OCI-LY1 (cell line): ENCODE measurements at regions not wholly inside any gene's neighbourhood (a gene's known extent, or its start where the extent isn't known, plus 50 kb on each side); places are given as distances from the start of the nearest gene placed in this dataset.

Experiments used
- H2AFZ ChIP-seq: fragments of 200-600 bp; sonication (generic), shearing (Covaris generic); 2 replicates; pipeline ENCODE4 v1.6.0; 2014; ENCODE audit warnings: antibody characterized with exemption, mild to moderate bottlenecking, low read length
- H3F3A ChIP-seq: fragments of 200-600 bp; sonication (generic), shearing (Covaris generic); 2 replicates; pipeline ENCODE4 v1.6.0; 2014; ENCODE audit warnings: mild to moderate bottlenecking, antibody characterized with exemption, low read length, moderate library complexity; ENCODE audit not compliant: insufficient read depth
- H3K27ac ChIP-seq: fragments of 200-600 bp; sonication (generic); 2 replicates; pipeline ENCODE4 v1.5.1; 2014; ENCODE audit warnings: low read length, mixed run types, mild to moderate bottlenecking, low read depth; ENCODE audit not compliant: poor library complexity, severe bottlenecking
- H3K27me3 ChIP-seq: fragments of 200-600 bp; sonication (generic); 2 replicates; pipeline ENCODE4 v1.6.0; 2014; ENCODE audit warnings: antibody characterized with exemption, mild to moderate bottlenecking, low read length, moderate library complexity; ENCODE audit not compliant: insufficient read depth
- H3K36me3 ChIP-seq: fragments of 200-600 bp; sonication (generic); 2 replicates; pipeline ENCODE4 v1.6.1; 2014; ENCODE audit warnings: mild to moderate bottlenecking, antibody characterized with exemption, low read length, moderate library complexity, mixed read lengths; ENCODE audit not compliant: insufficient read depth
- H3K4me1 ChIP-seq: fragments of 200-600 bp; sonication (generic); 2 replicates; pipeline ENCODE4 v1.5.1; 2014; ENCODE audit warnings: mild to moderate bottlenecking, low read length, moderate library complexity; ENCODE audit not compliant: insufficient read depth, severe bottlenecking
- H3K4me2 ChIP-seq: fragments of 200-600 bp; sonication (generic), shearing (Covaris generic); 2 replicates; pipeline ENCODE4 v1.6.1; 2014; ENCODE audit warnings: low read length
- H3K4me3 ChIP-seq: fragments of 200-600 bp; sonication (generic); 2 replicates; pipeline ENCODE4 v1.5.1; 2014; ENCODE audit warnings: low read length, low read depth, mild to moderate bottlenecking, mixed read lengths; ENCODE audit not compliant: poor library complexity, severe bottlenecking
- H3K79me2 ChIP-seq: fragments of 200-600 bp; shearing (Covaris generic); 2 replicates; pipeline ENCODE4 v1.6.1; 2016; ENCODE audit warnings: mixed run types, low read length, mixed read lengths; ENCODE audit not compliant: insufficient read depth
- H3K9ac ChIP-seq: fragments of 200-600 bp; sonication (generic), shearing (Covaris generic); 2 replicates; pipeline ENCODE4 v1.6.1; 2014; ENCODE audit warnings: mild to moderate bottlenecking, low read length, mixed read lengths
- H3K9me2 ChIP-seq: fragments of 200-600 bp; sonication (generic), shearing (Covaris generic); 2 replicates; pipeline ENCODE4 v1.6.1; 2014; ENCODE audit warnings: low read depth, mild to moderate bottlenecking, low read length, mixed read lengths
- H3K9me3 ChIP-seq: fragments of 200-600 bp; shearing (Covaris generic); 2 replicates; pipeline ENCODE4 v1.6.1; 2014; ENCODE audit warnings: low read length, mixed read lengths
- H4K20me1 ChIP-seq: fragments of 200-600 bp; sonication (generic), shearing (Covaris generic); 2 replicates; pipeline ENCODE4 v1.6.0; 2016; ENCODE audit warnings: mild to moderate bottlenecking, low read length; ENCODE audit not compliant: insufficient read depth
- EZH2 ChIP-seq: fragments of 200-600 bp; sonication (generic), shearing (Covaris generic); IDR thresholded peaks from 2 replicates; pipeline ENCODE4 v1.8.0; 2017; ENCODE audit warnings: borderline replicate concordance, mixed run types, mild to moderate bottlenecking, antibody characterized with exemption, low read length, moderate library complexity, mixed read lengths
- TF ChIP-seq, protein P1 (sequence below): fragments of 200-600 bp; sonication (generic), shearing (Covaris generic); IDR thresholded peaks from 2 replicates; pipeline ENCODE4 v1.5.1; 2017; ENCODE audit warnings: mild to moderate bottlenecking, antibody characterized with exemption, low read length, moderate library complexity, mixed read lengths

GRCh38 chr22:48452766-48453165 is 1374.9 kb downstream of the BRD1 start:
- H3K79me2 ChIP-seq, result no peaks in the 10 kb centered on the region
- H3K4me3 ChIP-seq, result no peak overlapping the region
- H3K4me2 ChIP-seq, result no peak overlapping the region
- no peaks in the 10 kb centered on the region for H4K20me1 ChIP-seq
- H3K36me3 ChIP-seq, result no peaks in the 10 kb centered on the region
- no peaks in the 10 kb centered on the region for H3K9me3 ChIP-seq
- no peaks in the 10 kb centered on the region for H3K9me2 ChIP-seq
- no peaks in the 10 kb centered on the region for H3K4me1 ChIP-seq
- H3K9ac ChIP-seq, result no peak overlapping the region
- no peak overlapping the region for H2AFZ ChIP-seq
- no peak overlapping the region for H3K27ac ChIP-seq
- TF ChIP-seq EZH2, result no peak
- TF ChIP-seq, protein P1, sequence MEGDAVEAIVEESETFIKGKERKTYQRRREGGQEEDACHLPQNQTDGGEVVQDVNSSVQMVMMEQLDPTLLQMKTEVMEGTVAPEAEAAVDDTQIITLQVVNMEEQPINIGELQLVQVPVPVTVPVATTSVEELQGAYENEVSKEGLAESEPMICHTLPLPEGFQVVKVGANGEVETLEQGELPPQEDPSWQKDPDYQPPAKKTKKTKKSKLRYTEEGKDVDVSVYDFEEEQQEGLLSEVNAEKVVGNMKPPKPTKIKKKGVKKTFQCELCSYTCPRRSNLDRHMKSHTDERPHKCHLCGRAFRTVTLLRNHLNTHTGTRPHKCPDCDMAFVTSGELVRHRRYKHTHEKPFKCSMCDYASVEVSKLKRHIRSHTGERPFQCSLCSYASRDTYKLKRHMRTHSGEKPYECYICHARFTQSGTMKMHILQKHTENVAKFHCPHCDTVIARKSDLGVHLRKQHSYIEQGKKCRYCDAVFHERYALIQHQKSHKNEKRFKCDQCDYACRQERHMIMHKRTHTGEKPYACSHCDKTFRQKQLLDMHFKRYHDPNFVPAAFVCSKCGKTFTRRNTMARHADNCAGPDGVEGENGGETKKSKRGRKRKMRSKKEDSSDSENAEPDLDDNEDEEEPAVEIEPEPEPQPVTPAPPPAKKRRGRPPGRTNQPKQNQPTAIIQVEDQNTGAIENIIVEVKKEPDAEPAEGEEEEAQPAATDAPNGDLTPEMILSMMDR, result no peak
- peaks cover 7% of the 10 kb centered on the region for H3K27me3 ChIP-seq
- no peaks in the 10 kb centered on the region for H3F3A ChIP-seq

GRCh38 chr22:48451891-48452290 is 1375.8 kb downstream of the BRD1 start:
- no peak overlapping the region for H3K4me2 ChIP-seq
- H3K27me3 ChIP-seq, result peaks cover 2% of the 10 kb centered on the region
- H3K9ac ChIP-seq, result no peak overlapping the region
- no peaks in the 10 kb centered on the region for H3K9me2 ChIP-seq
- no peaks in the 10 kb centered on the region for H3F3A ChIP-seq
- no peaks in the 10 kb centered on the region for H3K4me1 ChIP-seq
- H3K4me3 ChIP-seq, result no peak overlapping the region
- TF ChIP-seq EZH2, result no peak
- TF ChIP-seq, protein P1, result no peak
- H4K20me1 ChIP-seq, result no peaks in the 10 kb centered on the region
- no peaks in the 10 kb centered on the region for H3K36me3 ChIP-seq
- H3K9me3 ChIP-seq, result no peaks in the 10 kb centered on the region
- H2AFZ ChIP-seq, result no peak overlapping the region
- H3K79me2 ChIP-seq, result no peaks in the 10 kb centered on the region
- no peak overlapping the region for H3K27ac ChIP-seq

- Histone ChIP-seq H3K9me2 (no peaks in the 10 kb centered on the region), H3K9ac (no peak overlapping the region), H3K4me1 (no peaks in the 10 kb centered on the region), H3K36me3 (no peaks in the 10 kb centered on the region), H3K4me3 (no peak overlapping the region), H2AFZ (no peak overlapping the region), H3K27me3 (no peaks in the 10 kb centered on the region; the same call in 1 of the 2 replicates), H3K9me3 (no peaks in the 10 kb centered on the region), H3K27ac (no peak overlapping the region), H3K4me2 (no peak overlapping the region), H3K79me2 (no peaks in the 10 kb centered on the region), H3F3A (no peaks in the 10 kb centered on the region), H4K20me1 (no peaks in the 10 kb centered on the region)
- TF ChIP-seq, protein P1, result no peak
- TF ChIP-seq EZH2, result no peak
Observed at GRCh38 chr22:48450188-48450825, 1377.4 kb downstream of the BRD1 start.
